ENCODE measurements at regions not wholly inside any gene's neighbourhood (a gene's known extent, or its start where the extent isn't known, plus 50 kb on each side); places are given as distances from the start of the nearest gene placed in this dataset.

DNA sequence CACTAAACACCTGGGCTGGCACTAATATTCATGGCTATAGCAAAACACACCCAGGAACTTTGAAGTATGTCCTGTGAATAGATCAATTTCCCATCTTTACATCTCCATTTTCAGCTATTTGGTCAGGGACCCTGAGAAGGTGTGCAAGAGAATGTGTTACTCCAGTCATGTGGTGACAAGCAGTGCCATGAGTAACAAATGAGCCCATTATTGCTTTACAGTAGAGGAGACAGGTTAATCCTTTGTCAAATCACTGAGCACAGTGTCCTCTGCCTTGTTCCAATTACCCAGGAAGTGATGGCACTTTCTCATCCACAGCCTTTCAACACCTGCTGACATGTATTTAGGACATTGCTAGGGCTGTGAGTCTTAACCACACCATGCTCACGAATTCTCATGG is 664.8 kb upstream of the API5 start:
- no peak overlapping the region for H3K4me3 ChIP-seq
- H3K4me1 ChIP-seq (ENCODE audit: low read depth) = no peaks in the 10 kb centered on the region
- no peak for DNase-seq (ENCODE audit: low read depth in 1 of 2, low spot score in 1 of 2)
- no peaks in the 10 kb centered on the region for H3K9me3 ChIP-seq (ENCODE audit: low read depth)
- no peak overlapping the region for H3K27ac ChIP-seq
- no peaks in the 10 kb centered on the region for H3K36me3 ChIP-seq
- no peaks in the 10 kb centered on the region for H3K27me3 ChIP-seq
- TF ChIP-seq, protein P1, sequence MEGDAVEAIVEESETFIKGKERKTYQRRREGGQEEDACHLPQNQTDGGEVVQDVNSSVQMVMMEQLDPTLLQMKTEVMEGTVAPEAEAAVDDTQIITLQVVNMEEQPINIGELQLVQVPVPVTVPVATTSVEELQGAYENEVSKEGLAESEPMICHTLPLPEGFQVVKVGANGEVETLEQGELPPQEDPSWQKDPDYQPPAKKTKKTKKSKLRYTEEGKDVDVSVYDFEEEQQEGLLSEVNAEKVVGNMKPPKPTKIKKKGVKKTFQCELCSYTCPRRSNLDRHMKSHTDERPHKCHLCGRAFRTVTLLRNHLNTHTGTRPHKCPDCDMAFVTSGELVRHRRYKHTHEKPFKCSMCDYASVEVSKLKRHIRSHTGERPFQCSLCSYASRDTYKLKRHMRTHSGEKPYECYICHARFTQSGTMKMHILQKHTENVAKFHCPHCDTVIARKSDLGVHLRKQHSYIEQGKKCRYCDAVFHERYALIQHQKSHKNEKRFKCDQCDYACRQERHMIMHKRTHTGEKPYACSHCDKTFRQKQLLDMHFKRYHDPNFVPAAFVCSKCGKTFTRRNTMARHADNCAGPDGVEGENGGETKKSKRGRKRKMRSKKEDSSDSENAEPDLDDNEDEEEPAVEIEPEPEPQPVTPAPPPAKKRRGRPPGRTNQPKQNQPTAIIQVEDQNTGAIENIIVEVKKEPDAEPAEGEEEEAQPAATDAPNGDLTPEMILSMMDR (IDR thresholded peaks at IDR 0.05; ENCODE audit: low read depth, low read length) = no peak

DNA sequence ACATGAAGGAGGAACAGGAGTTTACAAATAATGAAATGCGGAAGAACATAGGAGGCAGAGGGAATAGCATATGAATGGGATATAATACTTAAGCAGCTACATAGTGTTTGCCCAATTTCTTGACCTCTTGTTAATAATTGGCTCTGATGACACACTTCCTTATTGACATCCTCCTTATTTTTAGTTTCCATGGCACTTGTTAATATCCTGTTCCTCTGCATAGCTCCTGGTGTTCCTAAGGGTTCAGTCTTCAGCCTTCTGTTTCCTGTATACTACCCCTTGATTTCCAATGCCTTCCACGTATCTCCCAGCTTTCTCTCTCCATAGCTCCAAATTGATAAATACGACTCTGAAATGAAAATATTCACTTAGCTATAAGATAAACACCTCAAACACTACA is 663.8 kb upstream of the API5 start:
- no peak for DNase-seq (ENCODE audit: low read depth in 1 of 2, low spot score in 1 of 2)
- H3K9me3 ChIP-seq (ENCODE audit: low read depth) = no peaks in the 10 kb centered on the region
- H3K4me1 ChIP-seq (ENCODE audit: low read depth) = no peaks in the 10 kb centered on the region
- no peak overlapping the region for H3K4me3 ChIP-seq
- no peaks in the 10 kb centered on the region for H3K27me3 ChIP-seq
- H3K36me3 ChIP-seq = no peaks in the 10 kb centered on the region
- H3K27ac ChIP-seq = no peak overlapping the region
- TF ChIP-seq, protein P1 (IDR thresholded peaks at IDR 0.05; ENCODE audit: low read depth, low read length) = no peak

DNA sequence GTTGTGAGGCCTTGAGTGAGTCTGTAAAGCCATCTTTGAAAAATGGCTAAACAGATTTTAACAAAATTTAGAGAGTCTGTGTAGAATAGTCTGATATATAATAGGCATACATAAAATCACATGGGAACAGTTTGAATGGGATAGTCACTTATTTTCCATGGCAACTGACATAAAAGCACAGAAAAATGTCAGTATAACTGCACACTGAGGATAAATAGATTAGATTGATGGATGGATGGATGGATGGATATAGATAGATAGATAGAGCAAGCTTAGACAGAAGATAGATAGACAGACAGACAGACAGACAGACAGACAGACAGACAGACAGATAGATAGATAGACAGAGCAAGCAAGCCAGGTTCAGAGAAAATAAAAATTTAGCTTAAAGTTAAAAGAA is 660.2 kb upstream of the API5 start:
- Histone ChIP-seq H3K36me3 (no peaks in the 10 kb centered on the region), H3K4me1 (ENCODE audit: low read depth) (no peaks in the 10 kb centered on the region), H3K27ac (no peak overlapping the region), H3K27me3 (no peaks in the 10 kb centered on the region), H3K4me3 (no peak overlapping the region), H3K9me3 (ENCODE audit: low read depth) (no peaks in the 10 kb centered on the region)
- DNase-seq (ENCODE audit: low read depth in 1 of 2, low spot score in 1 of 2) = no peak
- TF ChIP-seq, protein P1 (IDR thresholded peaks at IDR 0.05; ENCODE audit: low read depth, low read length) = no peak

DNA sequence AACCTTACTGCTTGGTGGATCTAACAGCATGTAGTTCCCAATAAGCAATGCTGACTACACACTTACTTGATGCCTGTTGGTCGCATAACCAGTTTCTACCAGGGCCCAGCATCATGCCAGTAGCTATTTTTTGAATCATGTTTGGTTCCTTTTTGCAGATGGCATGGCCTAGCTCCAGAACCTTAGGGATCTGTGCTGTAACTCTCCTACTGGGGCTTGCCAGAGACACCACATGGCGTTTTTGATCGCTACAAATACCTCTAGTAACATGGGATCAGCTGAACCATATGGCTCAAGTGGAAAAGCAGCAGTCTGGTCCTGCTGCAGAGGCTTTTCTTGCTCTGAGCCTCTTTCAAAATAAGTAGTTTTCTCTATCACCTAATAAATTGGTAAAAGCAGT is 654.6 kb upstream of the API5 start:
- Histone ChIP-seq H3K9me3 (ENCODE audit: low read depth) (no peaks in the 10 kb centered on the region), H3K36me3 (no peaks in the 10 kb centered on the region), H3K4me1 (ENCODE audit: low read depth) (no peaks in the 10 kb centered on the region), H3K27ac (no peak overlapping the region), H3K4me3 (no peak overlapping the region), H3K27me3 (no peaks in the 10 kb centered on the region)
- no peak for DNase-seq (ENCODE audit: low read depth in 1 of 2, low spot score in 1 of 2)
- TF ChIP-seq, protein P1 (IDR thresholded peaks at IDR 0.05; ENCODE audit: low read depth, low read length) = no peak

DNA sequence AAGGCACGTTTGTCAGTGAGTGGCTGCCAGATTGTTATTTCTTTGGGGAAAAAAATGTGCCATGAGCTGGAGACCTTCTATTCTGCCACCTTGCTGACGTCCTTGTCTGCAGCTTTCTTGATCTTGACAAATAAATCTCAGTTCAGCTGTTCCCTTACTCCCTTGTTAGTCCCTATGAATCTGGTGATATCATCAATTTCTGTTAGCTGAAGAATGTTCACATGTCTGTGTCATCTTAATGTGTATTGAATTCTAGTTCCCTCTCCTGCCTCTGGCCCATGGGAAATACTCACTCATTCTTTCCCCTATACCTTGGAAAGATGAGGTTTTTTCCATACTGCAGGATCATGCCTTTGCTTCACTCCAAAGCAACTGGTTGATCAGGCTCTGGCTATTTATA is 649.9 kb upstream of the API5 start:
- Histone ChIP-seq H3K27me3 (no peaks in the 10 kb centered on the region), H3K4me3 (no peak overlapping the region), H3K9me3 (ENCODE audit: low read depth) (no peaks in the 10 kb centered on the region), H3K4me1 (ENCODE audit: low read depth) (no peaks in the 10 kb centered on the region), H3K36me3 (no peaks in the 10 kb centered on the region), H3K27ac (no peak overlapping the region)
- DNase-seq (ENCODE audit: low read depth in 1 of 2, low spot score in 1 of 2) = no peak
- TF ChIP-seq, protein P1 (IDR thresholded peaks at IDR 0.05; ENCODE audit: low read depth, low read length) = no peak

Measured in cardiac muscle cell (in vitro differentiated cells and primary cell).